ENCODE measurements at regions not wholly inside any gene's neighbourhood (a gene's known extent, or its start where the extent isn't known, plus 50 kb on each side); places are given as distances from the start of the nearest gene placed in this dataset.

- peaks cover 66% of the 10 kb centered on the region for H3K27me3 Mint-ChIP-seq (ENCODE audit: low read depth)
Observed at GRCh38 chr1:112341986-112342385, 54.0 kb upstream of the CTTNBP2NL start.

GRCh38 chr1:112342558-112342957 is 53.5 kb upstream of the CTTNBP2NL start:
- H3K27ac Mint-ChIP-seq (ENCODE audit: unreplicated experiment), result no peak overlapping the region
- no peaks in the 10 kb centered on the region for H3K4me1 Mint-ChIP-seq (ENCODE audit: low read depth)
- H3K27me3 Mint-ChIP-seq (ENCODE audit: low read depth), result peaks cover 67% of the 10 kb centered on the region
- H3K36me3 Mint-ChIP-seq (ENCODE audit: low read depth), result no peaks in the 10 kb centered on the region
- H3K4me3 Mint-ChIP-seq (ENCODE audit: unreplicated experiment), result no peak overlapping the region
- no peaks in the 10 kb centered on the region for H3K9me3 Mint-ChIP-seq (ENCODE audit: low read depth)
- TF ChIP-seq CTCF (IDR thresholded peaks at IDR 0.05), result no peak
- no peak for DNase-seq (ENCODE audit: low spot score)

More at GRCh38 chr1:112341986-112342385, 54.0 kb upstream of the CTTNBP2NL start:
- H3K9me3 Mint-ChIP-seq (ENCODE audit: low read depth), result no peaks in the 10 kb centered on the region
- H3K27ac Mint-ChIP-seq (ENCODE audit: unreplicated experiment), result no peak overlapping the region
- no peaks in the 10 kb centered on the region for H3K4me1 Mint-ChIP-seq (ENCODE audit: low read depth)
- H3K4me3 Mint-ChIP-seq (ENCODE audit: unreplicated experiment), result no peak overlapping the region
- no peak for TF ChIP-seq CTCF (IDR thresholded peaks at IDR 0.05)
- H3K36me3 Mint-ChIP-seq (ENCODE audit: low read depth), result no peaks in the 10 kb centered on the region
- DNase-seq (ENCODE audit: low spot score), result no peak

GRCh38 chr1:112344754-112345423 is 51.1 kb upstream of the CTTNBP2NL start:
- peaks cover 51% of the 10 kb centered on the region for H3K27me3 Mint-ChIP-seq (ENCODE audit: low read depth)
- TF ChIP-seq CTCF (IDR thresholded peaks at IDR 0.05), result no peak
- no peaks in the 10 kb centered on the region for H3K36me3 Mint-ChIP-seq (ENCODE audit: low read depth)
- H3K4me3 Mint-ChIP-seq (ENCODE audit: unreplicated experiment), result no peak overlapping the region
- H3K4me1 Mint-ChIP-seq (ENCODE audit: low read depth), result no peaks in the 10 kb centered on the region
- no peak overlapping the region for H3K27ac Mint-ChIP-seq (ENCODE audit: unreplicated experiment)
- no peak for DNase-seq (ENCODE audit: low spot score)
- peaks cover 6% of the 10 kb centered on the region for H3K9me3 Mint-ChIP-seq (ENCODE audit: low read depth)
